ENCODE measurements at regions not wholly inside any gene's neighbourhood (a gene's known extent, or its start where the extent isn't known, plus 50 kb on each side); places are given as distances from the start of the nearest gene placed in this dataset.

GRCh38 chr10:123434435-123435039, 231.6 kb upstream of the GPR26 start:
- TF ChIP-seq CSDC2 (CRISPR knock-in tag; IDR thresholded peaks at IDR 0.05) (no peak), BACH2 (CRISPR knock-in tag; IDR thresholded peaks at IDR 0.05; ENCODE audit: borderline replicate concordance) (no peak), PPARA (CRISPR knock-in tag; IDR thresholded peaks at IDR 0.05; ENCODE audit: borderline replicate concordance) (no peak), ZNF70 (CRISPR knock-in tag; IDR thresholded peaks at IDR 0.05) (no peak), CSRNP3 (CRISPR knock-in tag; IDR thresholded peaks at IDR 0.05) (no peak), ESRRG (CRISPR knock-in tag; IDR thresholded peaks at IDR 0.05) (no peak), ZNF565 (CRISPR knock-in tag; conservative IDR thresholded peaks at IDR 0.05; ENCODE audit: low read depth) (no peak), CREB5 (CRISPR knock-in tag; IDR thresholded peaks at IDR 0.05; ENCODE audit: low read depth) (no peak), PATZ1 (CRISPR knock-in tag; IDR thresholded peaks at IDR 0.05; ENCODE audit: borderline replicate concordance) (no peak), RARB (CRISPR knock-in tag; IDR thresholded peaks at IDR 0.05) (no peak), TCF4 (CRISPR knock-in tag; IDR thresholded peaks at IDR 0.05; ENCODE audit: borderline replicate concordance) (no peak), ISL1 (CRISPR knock-in tag; IDR thresholded peaks at IDR 0.05) (no peak), ZFP3 (CRISPR knock-in tag; IDR thresholded peaks at IDR 0.05) (no peak), POU6F1 (CRISPR knock-in tag; IDR thresholded peaks at IDR 0.05; ENCODE audit: borderline replicate concordance, low read depth) (no peak), ZNF8 (CRISPR knock-in tag; IDR thresholded peaks at IDR 0.05) (no peak), OSR1 (CRISPR knock-in tag; IDR thresholded peaks at IDR 0.05) (no peak), TSHZ2 (CRISPR knock-in tag; IDR thresholded peaks at IDR 0.05) (no peak), TOX (CRISPR knock-in tag; IDR thresholded peaks at IDR 0.05; ENCODE audit: borderline replicate concordance) (no peak)
- no peak for ATAC-seq

GRCh38 chr10:123442901-123443300, 223.3 kb upstream of the GPR26 start:
- no peak for ATAC-seq
- TF ChIP-seq OSR1 (CRISPR knock-in tag; IDR thresholded peaks at IDR 0.05) (no peak), TOX (CRISPR knock-in tag; IDR thresholded peaks at IDR 0.05; ENCODE audit: borderline replicate concordance) (no peak), ZC3H10 (CRISPR knock-in tag; IDR thresholded peaks at IDR 0.05) (no peak), ZNF8 (CRISPR knock-in tag; IDR thresholded peaks at IDR 0.05) (no peak), GLIS3 (CRISPR knock-in tag; IDR thresholded peaks at IDR 0.05) (no peak), ZNF70 (CRISPR knock-in tag; IDR thresholded peaks at IDR 0.05) (no peak), POU6F1 (CRISPR knock-in tag; IDR thresholded peaks at IDR 0.05; ENCODE audit: borderline replicate concordance, low read depth) (no peak)

Data from SK-N-SH treated with all-trans-retinoic acid at 6 μM for 48 hours (cell line).